ENCODE measurements at regions not wholly inside any gene's neighbourhood (a gene's known extent, or its start where the extent isn't known, plus 50 kb on each side); places are given as distances from the start of the nearest gene placed in this dataset.

GRCh38 chr10:3551761-3552160 lies 233.2 kb downstream of the KLF6 start:
- no peak for DNase-seq (ENCODE audit: extremely low read depth in 1 of 2, low read depth in 1 of 2)

GRCh38 chr10:3549118-3549517 lies 235.9 kb downstream of the KLF6 start:
- no peak for DNase-seq (ENCODE audit: extremely low read depth in 1 of 2, low read depth in 1 of 2)

GRCh38 chr10:3548702-3549101 lies 236.3 kb downstream of the KLF6 start:
- DNase-seq (ENCODE audit: extremely low read depth in 1 of 2, low read depth in 1 of 2) = no peak

- DNase-seq (ENCODE audit: extremely low read depth in 1 of 2, low read depth in 1 of 2) = no peak
These were observed 236.9 kb downstream of the KLF6 start for GRCh38 chr10:3548076-3548475.

GRCh38 chr10:3544561-3544960 lies 240.4 kb downstream of the KLF6 start:
- no peak for DNase-seq (ENCODE audit: extremely low read depth in 1 of 2, low read depth in 1 of 2)

- DNase-seq (ENCODE audit: extremely low read depth in 1 of 2, low read depth in 1 of 2) = no peak
These were observed 242.8 kb downstream of the KLF6 start for GRCh38 chr10:3542185-3542611.

- no peak for DNase-seq (ENCODE audit: extremely low read depth in 1 of 2, low read depth in 1 of 2)
These were observed 245.2 kb downstream of the KLF6 start for GRCh38 chr10:3539696-3540383.

GRCh38 chr10:3538656-3539531 lies 246.1 kb downstream of the KLF6 start:
- no peak for DNase-seq (ENCODE audit: extremely low read depth in 1 of 2, low read depth in 1 of 2)

- DNase-seq (ENCODE audit: extremely low read depth in 1 of 2, low read depth in 1 of 2) = no peak
These were observed 246.7 kb downstream of the KLF6 start for GRCh38 chr10:3538291-3538655.

GRCh38 chr10:3537518-3537917 lies 247.5 kb downstream of the KLF6 start:
- no peak for DNase-seq (ENCODE audit: extremely low read depth in 1 of 2, low read depth in 1 of 2)

- DNase-seq (ENCODE audit: extremely low read depth in 1 of 2, low read depth in 1 of 2) = no peak
These were observed 250.0 kb downstream of the KLF6 start for GRCh38 chr10:3535001-3535400.

GRCh38 chr10:3534433-3534832 lies 250.6 kb downstream of the KLF6 start:
- no peak for DNase-seq (ENCODE audit: extremely low read depth in 1 of 2, low read depth in 1 of 2)

- DNase-seq (ENCODE audit: extremely low read depth in 1 of 2, low read depth in 1 of 2) = no peak
These were observed 251.7 kb downstream of the KLF6 start for GRCh38 chr10:3533296-3533695.

GRCh38 chr10:3532644-3533043 lies 252.4 kb downstream of the KLF6 start:
- no peak for DNase-seq (ENCODE audit: extremely low read depth in 1 of 2, low read depth in 1 of 2)

GRCh38 chr10:3531670-3532069 lies 253.3 kb downstream of the KLF6 start:
- no peak for DNase-seq (ENCODE audit: extremely low read depth in 1 of 2, low read depth in 1 of 2)

GRCh38 chr10:3530783-3531645 lies 254.0 kb downstream of the KLF6 start:
- DNase-seq (ENCODE audit: extremely low read depth in 1 of 2, low read depth in 1 of 2) = no peak

GRCh38 chr10:3530346-3530745 lies 254.7 kb downstream of the KLF6 start:
- no peak for DNase-seq (ENCODE audit: extremely low read depth in 1 of 2, low read depth in 1 of 2)

GRCh38 chr10:3529691-3530090 lies 255.3 kb downstream of the KLF6 start:
- DNase-seq (ENCODE audit: extremely low read depth in 1 of 2, low read depth in 1 of 2) = no peak

- no peak for DNase-seq (ENCODE audit: extremely low read depth in 1 of 2, low read depth in 1 of 2)
These were observed 256.1 kb downstream of the KLF6 start for GRCh38 chr10:3528823-3529403.

GRCh38 chr10:3528271-3528670 lies 256.7 kb downstream of the KLF6 start:
- DNase-seq (ENCODE audit: extremely low read depth in 1 of 2, low read depth in 1 of 2) = no peak

GRCh38 chr10:3527869-3528268 lies 257.1 kb downstream of the KLF6 start:
- DNase-seq (ENCODE audit: extremely low read depth in 1 of 2, low read depth in 1 of 2) = no peak

Data from activated CD8-positive, alpha-beta memory T cell treated with anti-CD3 and anti-CD28 coated beads for 1 hour (primary cell).